ENCODE measurements at regions not wholly inside any gene's neighbourhood (a gene's known extent, or its start where the extent isn't known, plus 50 kb on each side); places are given as distances from the start of the nearest gene placed in this dataset.

DNA sequence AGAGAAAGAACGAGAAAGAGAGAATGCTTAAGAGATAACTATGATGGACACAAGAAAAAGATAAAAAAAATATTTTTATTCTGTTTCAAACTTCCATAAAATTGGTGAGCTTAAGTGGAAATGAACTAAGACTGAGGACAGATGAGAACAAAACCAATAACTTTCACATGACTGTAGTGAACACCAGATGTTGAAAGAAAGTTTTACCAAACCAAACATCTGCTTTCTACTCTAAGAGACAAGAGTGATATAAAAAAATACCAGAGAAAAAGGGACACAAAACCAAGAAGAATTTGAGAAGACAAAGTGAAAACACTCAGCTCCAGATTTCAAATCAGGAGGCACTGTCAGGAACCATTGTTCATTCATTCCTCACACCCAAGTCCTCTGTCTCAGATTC is 147.9 kb downstream of the IMPG2 start:
- DNase-seq = no peak

DNA sequence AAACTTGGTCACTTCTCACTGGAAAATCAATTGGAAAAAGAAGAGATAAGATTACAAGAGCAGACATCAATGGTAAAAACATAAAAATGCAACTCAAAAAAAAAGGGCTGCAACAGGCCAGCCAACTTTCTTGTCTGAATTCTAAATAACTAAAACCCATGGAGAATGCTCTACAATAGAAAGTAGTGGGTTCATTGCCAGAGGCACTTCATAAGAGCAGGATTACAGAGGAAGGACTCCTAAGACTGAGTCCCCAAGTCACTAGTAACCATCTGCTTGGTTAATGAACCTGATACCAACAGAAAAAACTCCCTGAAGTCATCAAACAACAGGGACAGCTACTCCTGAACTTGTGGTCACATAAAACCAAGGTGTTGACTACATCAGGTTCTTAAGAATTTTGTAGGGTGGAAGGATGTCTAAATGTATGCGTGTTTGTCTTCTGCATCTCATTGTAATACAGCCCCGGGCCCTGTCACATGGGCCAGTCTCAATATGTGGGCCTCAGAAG is 148.6 kb downstream of the IMPG2 start:
- no peak for DNase-seq

DNA sequence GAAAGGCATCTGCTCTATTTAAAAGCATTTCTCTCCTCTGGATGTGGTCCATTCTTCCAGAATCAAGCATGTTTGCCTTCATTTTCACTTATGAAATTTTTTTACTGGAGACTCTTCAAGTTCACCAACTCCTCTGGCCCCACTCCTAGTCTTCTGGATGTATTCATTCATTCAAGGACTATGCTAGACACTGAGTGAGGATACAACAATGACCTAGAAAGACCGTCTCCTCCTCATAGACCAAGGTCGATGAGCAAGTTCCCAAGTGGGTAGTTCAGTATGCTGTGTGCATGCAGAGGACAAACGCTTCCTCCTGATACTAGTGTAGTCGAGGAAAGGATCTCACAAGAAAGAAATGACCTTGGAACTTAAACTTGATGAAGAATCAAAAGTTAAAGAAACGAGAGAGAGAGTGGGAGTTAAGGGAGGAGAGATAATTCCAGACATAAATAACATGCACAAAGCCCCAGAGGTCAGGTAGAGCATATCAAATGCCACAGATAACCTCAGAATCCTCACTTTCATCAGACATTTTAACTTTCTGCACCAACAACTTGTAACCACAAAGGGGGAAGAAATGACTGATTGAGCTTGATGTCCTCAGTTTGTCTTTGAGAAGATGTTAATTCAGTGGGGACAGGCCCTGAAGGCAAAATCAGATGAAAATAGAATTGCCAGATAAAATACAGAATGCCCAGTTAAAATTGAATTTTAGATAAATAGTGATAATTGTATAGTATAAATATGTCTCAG is 149.4 kb downstream of the IMPG2 start:
- no peak for DNase-seq

DNA sequence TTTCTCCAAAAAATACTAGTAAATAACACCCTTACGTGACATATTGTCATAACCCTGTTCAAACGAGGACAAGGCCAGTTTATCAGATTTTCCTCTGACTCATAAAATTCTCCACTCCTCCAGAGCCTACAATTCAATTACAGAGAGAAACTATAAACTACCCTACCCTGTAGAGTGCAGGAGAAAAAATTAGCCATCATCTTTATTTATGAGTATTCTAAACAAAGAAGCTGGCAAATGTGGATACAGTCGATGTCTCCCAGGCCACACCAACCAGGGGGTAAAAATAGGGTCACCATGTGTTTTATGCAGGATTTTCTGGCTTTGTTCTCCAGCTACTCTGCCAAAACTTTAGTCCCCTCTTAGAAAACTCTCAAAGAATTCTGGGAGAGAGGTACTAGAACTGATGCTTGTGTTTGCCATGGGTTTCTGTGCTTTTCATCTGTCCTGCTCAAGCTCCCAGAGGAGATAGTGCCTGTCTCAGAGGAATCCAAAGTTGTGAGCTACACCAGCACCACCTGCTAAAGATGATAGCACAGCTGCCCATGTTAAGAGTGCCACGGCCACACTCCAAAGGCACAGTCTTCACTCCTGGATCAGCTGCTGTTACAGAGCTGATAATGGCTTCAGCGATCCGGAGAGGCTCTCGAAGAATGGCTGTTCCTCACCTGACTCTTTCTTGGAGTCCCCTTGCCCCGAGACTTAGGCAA is 150.2 kb downstream of the IMPG2 start:
- no peak for DNase-seq

DNA sequence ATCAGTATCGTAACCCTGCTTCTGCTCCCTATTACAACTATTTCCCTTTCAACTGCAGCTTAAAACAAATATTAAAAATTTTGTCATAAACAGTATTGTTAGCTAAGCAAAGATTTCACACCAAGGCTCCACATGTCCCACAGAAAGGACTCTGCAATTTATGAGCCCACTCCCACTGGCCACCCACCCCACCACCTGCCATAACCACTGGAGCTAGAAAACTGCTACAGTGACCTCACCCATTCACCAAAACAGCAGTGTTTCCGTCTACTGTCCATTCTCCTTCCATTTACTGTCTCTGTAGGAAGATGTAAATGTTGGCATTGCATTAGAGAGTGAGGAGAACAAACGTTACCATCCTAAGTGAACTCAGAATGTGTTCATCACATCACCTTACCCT is 150.9 kb downstream of the IMPG2 start:
- DNase-seq = no peak

DNA sequence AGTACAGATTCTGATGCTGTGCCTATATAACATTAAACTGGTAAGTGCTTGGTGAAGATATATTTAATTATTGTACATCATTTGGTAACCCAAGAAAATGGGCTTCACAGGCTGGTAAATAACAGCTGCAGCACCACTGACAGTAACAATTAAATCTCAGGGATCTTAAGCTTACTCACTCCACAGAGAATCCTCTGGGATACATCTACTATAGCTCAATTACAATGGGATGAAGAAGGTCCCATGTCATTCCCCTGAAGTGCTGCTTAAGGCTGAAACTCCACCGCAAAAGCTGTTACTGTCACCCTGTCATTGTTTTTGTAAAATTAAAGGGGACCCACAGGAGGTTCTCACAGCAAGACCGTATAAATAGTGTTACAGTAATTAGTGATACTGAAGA is 153.0 kb downstream of the IMPG2 start:
- no peak for DNase-seq

DNA sequence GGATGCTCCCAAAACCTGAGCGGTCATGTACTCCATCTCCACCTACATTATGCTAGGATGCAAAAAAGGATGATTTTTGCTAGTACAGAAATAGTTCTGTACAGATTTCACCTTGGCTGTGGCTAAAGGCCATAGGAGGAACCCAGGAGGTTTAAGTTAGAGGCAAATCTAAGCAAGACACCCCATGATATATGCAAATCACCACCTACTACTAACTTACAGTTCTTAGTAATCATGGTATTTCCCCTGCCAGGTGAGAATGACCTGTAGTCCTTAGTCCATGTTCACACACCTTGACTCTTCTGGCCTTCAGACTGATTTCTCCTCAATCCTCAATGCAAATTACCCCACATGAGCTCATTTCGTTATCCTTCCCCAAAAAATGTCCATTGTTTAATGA is 154.2 kb downstream of the IMPG2 start:
- no peak for DNase-seq

DNA sequence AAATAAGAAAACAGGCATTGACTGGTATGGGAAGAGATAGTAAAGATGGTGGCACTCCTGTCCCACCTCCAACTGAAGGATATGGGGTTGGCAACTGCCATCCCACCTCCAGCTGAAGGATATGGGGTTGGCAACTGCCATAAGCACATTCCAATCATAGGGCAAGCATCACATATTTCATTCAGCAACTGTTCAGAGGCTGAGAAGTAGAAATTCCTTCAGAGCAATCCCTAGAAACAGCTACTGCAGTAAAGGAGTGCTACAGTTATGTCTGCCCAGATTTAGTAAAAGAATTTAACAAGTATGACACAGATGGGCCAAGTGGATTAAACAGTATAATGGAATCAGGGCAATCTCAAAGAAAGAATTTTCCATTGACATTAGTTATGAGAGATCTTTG is 156.8 kb downstream of the IMPG2 start:
- DNase-seq = no peak

DNA sequence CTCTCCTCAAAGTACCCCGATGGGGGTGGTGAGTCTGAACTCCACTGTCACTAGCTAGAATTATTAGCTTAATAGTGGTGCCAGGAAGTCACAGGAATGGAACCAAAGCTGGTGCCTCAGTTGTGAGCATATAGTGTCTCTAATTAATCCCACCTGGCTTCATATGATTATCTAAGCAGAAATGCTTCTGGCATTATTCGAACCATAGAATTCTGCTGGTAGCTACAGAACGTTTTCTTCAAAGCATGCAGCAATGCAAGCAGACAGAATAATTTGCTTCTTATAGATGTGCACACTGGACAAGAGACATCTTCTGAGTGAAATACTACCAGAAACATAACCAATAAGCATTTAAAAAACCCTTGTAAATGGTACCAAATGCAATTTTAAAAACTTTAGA is 160.9 kb downstream of the IMPG2 start:
- no peak for DNase-seq

DNA sequence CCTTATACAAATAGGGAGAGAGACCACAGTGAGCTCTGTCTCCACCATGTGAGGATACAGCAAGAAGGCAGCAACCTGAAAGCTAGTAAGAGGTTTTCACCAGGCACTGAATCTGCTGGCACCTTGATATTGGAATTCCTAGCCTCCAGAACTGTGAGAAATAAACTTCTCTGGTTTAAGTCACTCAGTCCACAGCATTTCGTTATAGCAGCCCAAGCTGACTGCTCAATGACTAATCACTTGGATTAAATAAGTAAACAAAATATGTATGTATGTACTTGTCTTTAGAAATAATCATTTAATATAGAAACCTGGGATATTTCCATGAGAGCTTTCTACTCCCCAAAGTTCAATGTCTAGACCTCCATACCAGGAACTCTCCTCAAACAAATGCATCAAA is 162.0 kb downstream of the IMPG2 start:
- DNase-seq = no peak

DNA sequence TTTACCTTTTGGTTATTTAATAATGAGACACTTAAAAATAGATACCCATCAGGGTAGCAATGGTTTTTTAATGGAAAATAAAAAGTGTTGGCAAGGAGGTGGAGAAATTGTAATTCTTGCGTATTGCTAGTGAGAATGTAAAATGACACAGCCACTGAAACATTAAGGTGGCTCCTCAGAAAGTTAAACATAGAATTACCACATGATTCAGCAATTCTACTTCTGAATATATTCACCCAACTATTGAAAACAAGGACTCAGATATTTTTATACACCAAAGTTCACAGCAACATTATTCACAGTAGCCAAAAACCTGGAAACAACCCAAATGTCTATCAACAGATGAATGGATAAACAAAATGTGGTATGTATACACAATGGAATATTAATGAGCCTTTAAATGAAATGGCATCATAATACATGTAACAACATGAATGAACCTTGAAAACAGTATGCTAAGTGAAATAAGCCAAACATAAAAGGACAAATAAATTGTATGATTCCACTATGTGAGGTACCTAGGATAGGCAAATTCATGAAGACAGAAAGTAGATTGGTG is 163.5 kb downstream of the IMPG2 start:
- no peak for DNase-seq

DNA sequence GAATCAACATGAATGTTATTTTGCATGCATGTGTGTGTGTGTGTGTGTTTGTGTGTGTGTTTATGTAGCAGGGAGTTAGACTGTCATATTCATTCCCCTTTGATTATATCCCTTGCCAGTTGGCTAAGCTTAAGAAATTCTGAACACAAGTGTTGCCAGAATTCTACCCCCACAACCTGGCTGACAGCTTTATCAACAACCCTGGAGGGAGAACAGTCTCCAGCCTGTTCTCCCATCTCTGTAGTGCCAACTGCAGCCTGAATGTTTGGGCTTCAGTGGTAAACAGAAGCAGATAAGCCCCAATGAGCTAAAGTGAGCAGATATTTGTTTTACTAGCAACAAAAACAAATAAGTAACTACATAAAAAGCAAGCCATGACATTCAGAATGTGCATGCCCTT is 162.6 kb upstream of the ABI3BP start:
- no peak for DNase-seq

DNA sequence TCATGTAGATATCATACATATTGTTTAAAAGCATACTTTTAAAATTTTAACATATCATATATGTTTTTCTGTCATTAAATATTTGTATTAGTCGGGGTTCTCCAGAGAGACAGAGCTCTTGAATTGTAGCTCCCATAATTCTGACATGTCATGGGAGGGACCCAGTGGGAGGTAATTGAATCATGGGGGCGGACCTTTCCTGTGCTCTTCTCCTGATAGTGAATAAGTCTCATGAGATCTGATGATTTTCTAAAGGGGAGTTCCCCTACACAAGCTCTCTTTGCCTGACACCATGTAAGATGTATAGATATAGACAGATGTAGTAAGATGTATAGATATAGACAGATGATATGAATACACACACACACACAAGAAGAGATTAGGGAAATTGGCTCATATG is 161.2 kb upstream of the ABI3BP start:
- DNase-seq = no peak

DNA sequence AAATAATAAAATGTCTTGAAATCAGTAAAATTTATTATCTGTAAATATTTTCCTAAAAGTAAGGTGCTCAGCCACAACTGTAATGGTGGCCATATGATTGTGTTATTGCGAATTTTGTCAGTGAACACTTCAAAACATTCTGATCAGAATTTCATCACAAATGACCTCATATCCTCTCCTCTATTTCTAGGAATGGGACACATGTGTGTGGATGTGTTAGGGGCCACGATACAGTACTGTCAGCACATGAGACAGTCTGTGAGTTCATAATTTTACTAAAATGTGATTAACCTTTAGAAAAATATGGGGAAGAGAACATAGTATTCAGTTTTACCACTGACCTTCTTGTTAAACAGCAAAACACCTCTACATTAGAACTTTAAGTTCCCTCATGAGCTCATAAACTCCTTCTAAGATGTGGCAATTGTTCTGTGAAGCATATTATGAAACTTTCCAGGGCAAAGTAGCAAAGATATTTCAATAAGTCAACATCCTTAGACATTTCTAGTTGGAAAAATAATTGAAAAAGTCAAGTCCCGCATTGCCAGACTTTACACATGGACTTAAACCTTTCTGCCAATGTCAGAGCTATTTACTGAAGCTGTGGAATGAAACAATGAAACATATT is 158.2 kb upstream of the ABI3BP start:
- no peak for DNase-seq

DNA sequence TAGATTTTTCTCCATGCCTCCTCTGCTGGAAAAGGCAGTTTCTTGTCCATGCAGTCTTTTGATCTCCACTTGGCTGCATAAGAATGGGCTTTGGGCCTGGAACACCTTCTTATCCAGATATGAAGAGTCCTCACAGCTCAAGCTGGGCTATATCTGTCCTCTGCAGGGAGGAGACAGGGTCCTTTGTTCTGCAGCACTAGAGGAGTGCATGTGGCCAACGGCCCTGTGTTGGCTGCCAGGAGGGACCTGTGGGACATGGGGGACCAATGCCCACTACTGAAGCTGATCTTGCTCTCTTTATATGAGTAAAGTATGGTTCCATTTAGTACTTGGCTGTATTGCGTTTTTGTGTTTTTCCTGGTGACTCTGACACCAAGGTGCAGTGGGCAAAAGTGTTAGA is 157.3 kb upstream of the ABI3BP start:
- no peak for DNase-seq

DNA sequence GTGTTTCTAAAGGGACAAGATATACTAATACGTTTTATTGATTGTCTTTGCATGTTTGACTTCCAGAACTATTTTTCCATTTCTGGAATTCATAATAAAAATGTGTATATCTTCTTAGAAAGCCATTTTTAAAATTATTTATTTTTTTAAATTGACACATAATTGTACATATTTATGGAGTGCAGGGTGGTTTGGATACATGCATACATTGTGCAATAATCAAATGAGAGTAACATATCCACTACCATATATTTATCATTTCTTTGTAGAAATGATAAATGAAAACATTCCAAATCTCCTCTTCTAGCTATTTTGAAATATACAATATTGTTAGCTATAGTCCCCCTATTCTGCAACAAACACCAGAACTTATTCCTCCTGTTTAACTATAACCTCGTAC is 156.5 kb upstream of the ABI3BP start:
- DNase-seq = no peak

DNA sequence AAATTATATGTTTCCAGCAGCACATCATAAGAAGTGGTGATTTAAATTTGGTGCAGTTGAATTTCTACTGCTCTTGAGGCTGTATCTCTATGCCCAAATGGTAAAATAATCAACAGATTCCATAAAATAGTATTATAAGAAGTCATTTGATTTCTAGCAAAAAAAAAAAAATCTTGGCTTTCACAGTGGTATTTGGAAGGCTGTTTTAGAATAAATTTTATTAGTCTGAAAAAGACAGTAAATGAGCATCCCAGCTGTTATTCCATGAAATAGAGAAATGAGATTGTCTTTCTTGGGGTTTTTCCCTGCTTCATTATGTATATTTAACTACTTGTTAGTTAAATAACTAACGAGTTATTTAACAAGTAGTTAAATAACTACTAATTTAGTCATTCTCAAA is 156.0 kb upstream of the ABI3BP start:
- DNase-seq = no peak

DNA sequence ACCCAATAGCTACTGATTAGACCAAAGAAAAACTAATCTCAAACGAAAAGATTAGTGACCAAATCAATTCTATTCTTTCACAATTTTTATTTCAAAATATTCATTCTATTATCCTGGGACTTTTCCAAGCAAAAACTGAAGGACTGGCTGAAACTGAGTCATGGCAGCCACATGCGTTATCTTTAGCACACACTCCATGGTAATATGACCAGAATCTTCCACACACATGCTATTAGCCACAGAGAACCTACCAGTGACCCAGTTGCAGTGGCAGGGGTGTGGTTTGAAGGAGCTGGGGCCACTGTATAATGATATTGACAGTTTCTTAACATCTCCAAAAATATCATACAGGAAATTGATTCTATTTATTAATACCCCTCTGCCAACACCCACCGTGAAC is 154.8 kb upstream of the ABI3BP start:
- no peak for DNase-seq

DNA sequence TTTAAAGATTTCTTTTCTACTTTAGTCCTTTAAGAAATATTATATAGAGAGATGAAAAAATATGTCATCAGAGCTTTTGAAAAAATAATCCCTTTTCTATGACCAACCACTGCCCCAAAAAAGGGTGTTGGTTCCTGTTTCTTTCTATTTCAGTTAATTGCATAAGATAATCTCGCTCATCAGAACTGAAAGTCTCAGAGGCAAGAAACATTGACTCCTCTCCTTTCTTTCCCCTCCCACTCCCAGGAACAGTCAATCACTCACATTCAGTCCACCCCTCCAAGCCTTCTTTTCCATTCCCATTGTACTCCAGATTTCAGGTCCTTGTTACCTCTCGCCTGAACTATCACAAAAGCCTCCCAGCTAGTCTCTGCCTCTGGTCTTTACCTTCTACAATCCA is 153.7 kb upstream of the ABI3BP start:
- no peak for DNase-seq

DNA sequence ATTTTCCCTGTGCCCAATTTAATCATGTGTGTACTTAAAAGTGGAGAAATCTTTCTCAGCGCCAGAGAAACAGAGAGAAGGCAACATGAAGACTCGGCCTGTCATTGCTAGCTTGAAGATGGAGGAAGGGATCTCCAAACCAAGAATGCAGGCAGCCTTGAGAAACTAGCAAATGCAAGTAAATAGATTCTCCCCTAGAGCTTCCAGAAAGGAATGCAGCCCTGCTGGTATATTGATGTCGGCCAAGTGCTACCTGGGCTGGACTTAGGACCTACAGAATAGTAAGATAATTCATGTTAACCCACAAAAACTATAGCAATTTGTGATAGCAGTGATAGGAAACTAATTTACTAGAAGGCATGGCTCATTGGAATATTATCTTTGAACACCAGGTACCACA is 150.9 kb upstream of the ABI3BP start:
- DNase-seq = no peak

DNA sequence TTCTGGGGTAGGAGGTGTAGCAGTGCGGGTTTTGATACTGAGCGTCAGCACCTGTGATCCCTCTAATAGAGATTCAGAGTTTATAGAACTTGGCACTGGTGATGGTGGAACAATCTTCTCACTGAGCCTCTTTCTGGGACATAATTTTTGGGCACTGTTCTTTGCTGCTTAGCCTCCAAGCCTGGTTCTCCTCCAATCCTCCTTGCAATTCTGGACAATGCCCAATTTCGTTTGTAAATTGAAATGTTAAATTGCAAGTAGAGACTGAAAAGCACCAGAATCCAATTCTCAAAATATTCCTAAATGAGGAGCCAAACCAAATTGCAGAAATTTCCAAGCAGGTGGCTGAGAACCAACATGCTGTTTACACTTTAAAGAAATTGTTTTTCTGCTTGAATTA is 149.8 kb upstream of the ABI3BP start:
- no peak for DNase-seq

DNA sequence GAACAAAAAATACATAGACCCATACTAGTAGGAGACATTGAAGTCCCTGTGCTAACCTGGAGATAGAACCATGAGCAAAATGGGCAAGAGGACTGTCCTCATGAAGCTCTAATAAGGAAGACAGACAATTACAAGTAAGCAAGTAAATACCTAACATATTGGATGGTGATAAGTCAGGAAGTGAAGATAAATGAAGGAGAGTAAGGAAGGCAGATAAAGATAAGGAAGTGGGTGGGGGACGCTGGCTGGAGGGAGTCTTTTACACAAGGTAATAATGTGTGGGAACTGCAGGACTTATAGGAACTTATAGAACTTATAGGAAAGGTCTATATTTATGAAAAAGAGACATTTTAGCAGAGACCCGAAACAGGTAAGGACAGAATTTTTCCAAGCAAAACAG is 148.9 kb upstream of the ABI3BP start:
- DNase-seq = no peak

DNA sequence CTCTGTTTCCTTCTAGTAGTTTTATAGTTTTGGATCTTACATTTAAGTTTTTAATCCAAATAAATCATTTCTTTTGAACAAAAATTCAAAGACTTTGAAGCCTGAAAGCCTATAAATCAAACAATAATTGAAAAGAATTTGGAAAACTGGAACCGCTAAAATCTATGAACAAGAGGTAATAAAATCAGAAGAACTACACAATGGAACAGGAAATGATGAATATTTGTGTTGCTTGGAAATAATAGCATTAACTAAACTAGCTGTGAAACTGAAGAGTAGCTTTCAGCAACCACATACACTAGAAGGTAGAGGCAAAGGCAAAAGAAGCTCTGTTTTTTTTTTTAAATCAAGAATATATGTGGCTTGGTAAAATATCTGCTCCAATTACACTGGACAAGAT is 147.9 kb upstream of the ABI3BP start:
- DNase-seq = no peak

DNA sequence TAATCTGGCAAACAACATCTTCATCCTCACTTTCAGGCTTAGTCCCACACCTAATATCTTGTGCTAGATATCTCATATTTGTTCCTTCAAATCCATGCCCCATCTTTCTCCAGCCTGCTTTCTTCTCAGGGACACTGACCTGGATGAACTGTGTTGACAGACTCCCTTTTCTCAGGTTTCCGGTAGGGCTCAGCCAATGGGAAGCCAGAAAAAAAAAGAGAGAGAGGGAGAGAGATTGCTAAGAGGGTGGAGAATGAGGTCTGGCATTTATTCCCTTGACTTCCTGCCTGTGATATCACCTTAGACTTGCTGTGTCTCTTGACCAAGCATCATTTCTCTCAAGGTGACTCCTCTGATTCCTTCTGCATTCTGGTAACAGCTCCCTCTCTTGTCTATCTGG is 145.6 kb upstream of the ABI3BP start:
- no peak for DNase-seq

Measured in activated CD4-positive, alpha-beta T cell treated with anti-CD3 and anti-CD28 coated beads, Interleukin-2, amount 50 U/mL, for 4 hours (primary cell).